ENCODE measurements at regions not wholly inside any gene's neighbourhood (a gene's known extent, or its start where the extent isn't known, plus 50 kb on each side); places are given as distances from the start of the nearest gene placed in this dataset.
A peak's percentile ranks its signal among the peaks of the same experiment; 100 is the strongest.

DNA sequence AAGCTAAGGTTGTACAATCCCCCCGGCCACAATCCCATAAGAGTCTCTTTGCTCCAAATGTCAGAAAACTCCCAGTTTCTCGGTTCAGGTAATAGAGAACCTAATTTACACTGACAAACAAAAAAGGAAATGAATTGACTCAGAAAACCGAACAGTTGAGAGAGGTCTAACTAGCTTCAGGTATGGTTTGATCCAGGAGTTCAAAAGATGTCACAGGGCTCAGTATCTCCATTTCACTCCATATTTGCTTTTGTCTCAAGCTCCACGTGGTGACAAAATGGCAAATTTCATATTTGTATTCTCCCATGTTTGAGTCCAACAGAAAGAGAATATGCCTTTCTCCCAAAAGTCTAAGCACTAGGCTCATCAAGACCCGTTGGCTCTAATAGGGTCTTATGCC, 117.4 kb downstream of the AXIN2 start:
- DNase-seq: no peak

- no peak for DNase-seq
These were observed 118.8 kb downstream of the AXIN2 start for GRCh38 chr17:65442691-65443090.

DNA sequence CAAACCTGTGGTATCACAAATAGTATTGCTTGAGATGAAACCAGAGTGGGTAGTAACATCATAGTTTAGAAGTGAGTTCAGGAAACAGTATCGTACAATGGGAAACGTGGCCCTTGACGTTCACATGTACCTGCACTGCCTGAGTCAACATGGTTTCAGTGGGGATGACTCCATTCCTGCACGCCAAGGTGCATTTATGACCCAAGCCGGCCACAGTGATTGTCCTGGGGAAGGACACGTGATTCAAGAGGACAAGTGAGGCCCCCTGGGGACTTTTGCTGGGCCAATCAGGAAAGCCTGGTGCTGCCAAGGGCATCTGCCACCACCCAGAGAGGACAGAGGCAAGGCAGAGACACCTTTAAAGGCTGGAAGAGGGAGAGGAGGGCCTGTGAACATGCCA, 119.2 kb downstream of the AXIN2 start:
- no peak for DNase-seq

- DNase-seq: no peak
These were observed 120.3 kb downstream of the AXIN2 start for GRCh38 chr17:65441053-65441605.

DNA sequence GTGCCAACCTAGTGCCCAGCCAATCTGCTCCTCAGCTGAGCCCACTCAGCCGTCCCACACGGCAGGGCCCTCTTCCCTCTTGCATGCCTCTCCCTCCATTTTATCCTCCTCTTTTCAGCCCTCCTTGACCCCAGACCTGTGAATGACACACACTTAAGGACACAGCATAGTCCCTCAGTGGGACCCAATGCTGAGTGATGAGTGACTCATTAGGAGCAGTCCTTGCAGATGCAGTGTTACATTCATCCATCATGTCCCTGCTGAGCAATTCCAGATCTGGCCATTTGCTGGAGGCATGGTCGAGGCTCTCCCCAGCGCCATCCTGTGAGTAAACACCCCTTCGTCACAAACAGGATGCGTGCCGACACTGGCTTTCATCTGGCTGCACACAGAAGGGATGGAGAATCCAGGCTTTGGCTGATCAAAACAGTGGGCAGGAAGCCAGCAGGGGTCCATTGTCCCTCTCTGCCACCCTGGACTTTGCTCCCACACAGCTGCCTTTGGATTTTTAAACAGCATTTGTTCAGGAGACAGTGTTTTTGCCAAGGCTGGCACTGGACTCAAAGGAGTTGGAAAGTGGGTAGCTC, 122.6 kb downstream of the AXIN2 start:
- peak; percentile 19 for DNase-seq

DNA sequence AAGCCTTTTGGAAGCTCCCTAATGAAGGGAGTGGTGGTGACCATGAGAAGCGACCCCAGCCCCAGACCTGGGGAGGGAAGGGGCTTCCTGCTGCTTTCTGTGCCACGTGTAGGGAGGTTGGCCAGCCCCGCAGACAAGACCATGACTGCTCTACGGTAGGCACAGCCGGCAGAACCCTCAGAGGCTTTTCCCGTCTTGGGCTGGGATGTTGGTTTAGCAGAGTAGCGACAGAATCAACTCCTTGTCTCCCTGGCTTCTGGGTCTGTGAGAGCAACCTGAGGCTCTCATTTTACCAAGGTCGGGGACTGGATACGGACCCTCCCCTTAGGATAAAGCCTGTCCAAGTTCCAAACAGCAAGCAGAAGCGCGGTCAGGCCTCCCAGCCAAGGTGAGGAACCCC, 123.3 kb downstream of the AXIN2 start:
- DNase-seq: no peak

- DNase-seq: no peak
These were observed 124.6 kb downstream of the AXIN2 start for GRCh38 chr17:65436871-65437270.

- DNase-seq: no peak
These were observed 126.6 kb downstream of the AXIN2 start for GRCh38 chr17:65434878-65435277.

- DNase-seq: peak; percentile 5
These were observed 127.2 kb downstream of the AXIN2 start for GRCh38 chr17:65434251-65434650.

DNA sequence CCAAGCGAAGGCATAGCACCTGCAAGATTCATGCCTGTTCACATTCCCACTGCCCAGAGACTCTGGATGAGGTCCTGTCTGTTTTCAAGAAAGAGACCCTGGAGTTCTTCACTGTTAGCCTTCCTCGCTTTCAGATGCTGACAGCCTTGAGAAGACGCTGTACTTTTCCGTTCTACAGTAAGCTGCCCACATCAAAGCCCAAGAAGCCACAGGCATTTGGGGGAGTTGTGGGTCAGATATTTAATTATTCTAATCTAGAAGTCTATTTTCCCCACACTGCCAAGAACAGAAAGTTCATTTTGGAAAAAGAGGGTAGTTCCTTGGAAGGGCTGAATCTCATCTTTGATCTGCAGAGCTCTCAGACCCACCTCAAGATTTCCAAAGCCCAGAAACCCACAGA, 127.9 kb downstream of the AXIN2 start:
- no peak for DNase-seq

DNA sequence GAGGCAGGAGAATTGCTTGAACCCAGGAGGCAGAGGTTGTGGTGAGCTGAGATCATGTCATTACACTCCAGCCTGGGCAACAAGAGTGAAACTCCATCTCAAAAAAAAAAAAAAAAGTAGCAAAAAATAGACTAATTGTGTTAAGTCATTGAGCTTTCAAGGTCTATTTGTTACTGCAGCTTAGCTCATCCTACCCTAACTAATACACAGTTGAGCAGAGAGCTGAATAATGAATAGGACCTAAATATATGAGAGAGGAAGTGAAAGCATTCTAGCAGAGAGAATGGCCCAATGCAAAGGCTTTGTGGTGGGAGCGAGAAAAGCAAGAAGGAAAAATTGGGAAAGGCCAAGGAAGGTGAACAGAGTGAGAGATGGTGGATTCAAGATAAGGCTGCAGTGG, 128.3 kb downstream of the AXIN2 start:
- DNase-seq: no peak

GRCh38 chr17:65431116-65431515, 130.3 kb downstream of the AXIN2 start:
- DNase-seq: no peak

DNA sequence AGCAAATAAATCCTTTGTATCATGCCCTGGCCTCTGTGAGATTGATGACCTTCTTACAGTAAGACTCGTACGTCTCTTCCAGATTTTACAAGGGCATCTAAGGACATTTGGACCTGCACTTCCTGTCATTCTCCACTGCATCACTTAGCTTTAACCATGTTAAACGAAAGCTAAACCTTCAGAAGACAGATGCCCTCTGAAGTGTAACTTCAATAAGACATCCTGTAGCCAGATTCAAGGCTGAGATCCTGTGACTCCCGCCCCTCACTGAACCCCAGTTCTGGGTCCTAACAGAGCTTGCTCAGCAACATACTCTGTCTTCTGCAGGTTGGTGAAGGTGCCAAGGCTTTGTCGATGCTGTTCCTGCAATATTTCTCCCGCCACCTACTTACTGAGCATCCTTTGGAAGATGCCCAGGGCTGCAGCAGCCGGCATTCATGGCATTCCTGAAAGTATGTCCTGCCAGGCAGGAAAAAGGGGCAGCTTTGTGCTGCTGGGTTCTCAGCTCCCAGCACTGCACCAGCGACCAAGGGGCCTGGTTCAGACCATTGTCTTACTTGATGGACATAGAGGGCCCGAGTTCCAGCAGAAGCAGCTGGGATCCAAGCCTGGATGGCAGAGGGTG, 131.1 kb downstream of the AXIN2 start:
- DNase-seq: no peak

- no peak for DNase-seq
These were observed 137.9 kb downstream of the AXIN2 start for GRCh38 chr17:65423346-65424140.

DNA sequence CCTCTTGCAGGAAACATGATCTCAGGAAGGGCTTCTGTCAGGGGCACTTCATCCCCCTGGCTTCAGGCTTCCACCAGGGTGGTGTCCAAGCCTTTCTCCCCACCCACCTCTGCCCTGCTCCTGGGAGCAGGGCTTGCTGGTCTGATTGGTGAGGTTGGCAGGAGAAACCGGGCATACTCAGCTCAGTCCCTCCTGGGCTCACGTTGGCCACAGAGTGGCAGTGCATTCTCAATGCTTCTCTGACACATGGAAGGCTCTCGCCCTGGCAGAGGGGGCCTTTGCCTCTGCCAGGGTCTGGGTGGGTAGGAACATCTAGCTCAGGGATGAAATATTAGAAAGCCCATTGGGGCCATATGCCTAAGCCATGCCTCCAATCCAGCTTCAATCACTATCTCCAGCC, 142.8 kb downstream of the AXIN2 start:
- no peak for DNase-seq

- DNase-seq: no peak
These were observed 143.8 kb downstream of the AXIN2 start for GRCh38 chr17:65417406-65418221.

- DNase-seq: no peak
These were observed 145.5 kb downstream of the AXIN2 start for GRCh38 chr17:65415991-65416390.

- no peak for DNase-seq
These were observed 148.1 kb downstream of the AXIN2 start for GRCh38 chr17:65413390-65413789.

DNA sequence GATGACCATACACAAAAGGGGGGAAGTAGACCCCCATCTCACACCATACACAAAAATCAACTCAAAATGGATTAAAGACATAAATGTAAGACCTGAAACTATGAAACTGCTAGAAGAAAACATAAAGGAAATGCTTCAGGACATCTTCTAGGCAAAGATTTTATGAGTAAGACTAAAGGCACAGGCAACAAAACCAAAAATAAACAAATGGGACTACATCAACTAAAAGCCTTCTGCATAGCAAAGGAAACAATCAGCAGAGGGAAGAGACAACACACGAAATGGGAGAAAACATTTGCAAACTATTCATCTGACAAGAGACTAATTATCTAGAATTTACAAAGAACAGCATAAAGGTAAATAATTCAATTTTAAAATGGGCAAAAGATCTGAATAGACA, 152.1 kb downstream of the AXIN2 start:
- DNase-seq: no peak

- no peak for DNase-seq
These were observed 153.4 kb downstream of the AXIN2 start for GRCh38 chr17:65408050-65408449.

- DNase-seq: no peak
These were observed 154.4 kb downstream of the AXIN2 start for GRCh38 chr17:65407017-65407416.

DNA sequence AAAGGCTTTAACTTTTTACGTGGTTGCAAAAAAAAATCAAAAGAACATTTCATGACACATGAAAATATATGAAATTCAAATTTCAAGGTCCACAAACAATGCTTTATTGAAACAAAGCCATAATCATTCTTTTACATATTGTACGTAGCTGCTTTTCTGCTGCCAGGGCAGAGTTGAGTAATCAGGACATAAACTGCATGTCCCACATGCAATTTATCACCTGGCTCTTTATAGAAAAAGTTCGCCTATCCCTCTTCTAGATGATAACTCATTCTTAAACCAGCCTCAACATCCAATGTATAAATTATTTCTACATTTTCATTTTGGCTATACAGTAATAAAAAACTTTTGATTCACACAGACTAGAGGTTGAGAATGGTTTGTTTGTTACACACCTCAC, 154.9 kb downstream of the AXIN2 start:
- no peak for DNase-seq

DNA sequence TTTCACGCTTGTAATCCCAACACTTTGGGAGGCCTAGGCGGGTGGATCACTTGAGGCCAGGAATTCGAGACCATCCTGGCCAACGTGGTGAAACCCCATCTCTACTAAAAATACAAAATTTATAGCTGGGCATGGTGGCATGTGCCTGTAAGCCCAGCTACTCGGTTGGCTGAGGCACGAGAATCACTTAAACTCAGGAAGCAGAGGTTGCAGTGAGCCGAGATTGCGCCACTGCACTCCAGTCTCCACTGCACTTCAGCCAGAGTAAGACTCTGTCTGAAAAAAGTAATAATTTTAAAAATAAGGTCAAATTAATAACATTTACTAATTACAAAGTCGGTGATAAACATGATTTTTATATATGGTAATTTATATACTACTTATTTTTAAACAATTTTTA, 155.9 kb downstream of the AXIN2 start:
- DNase-seq: no peak

Data from HCEC 1CT (cell line).